GM12891 (cell line): ENCODE measurements at regions not wholly inside any gene's neighbourhood (a gene's known extent, or its start where the extent isn't known, plus 50 kb on each side); places are given as distances from the start of the nearest gene placed in this dataset.

Source experiments
- DNase-seq: peaks from one replicate; pipeline ENCODE4 v3.0.0; 2011; ENCODE audit warnings: low spot score; ENCODE audit not compliant: insufficient read length
- FAIRE-seq: peaks from 2 replicates; lab custom pipeline; 2011; peaks lifted over from hg19 to GRCh38; lab: Jason Lieb, UNC
- PAX5 ChIP-seq: IDR thresholded peaks from 2 replicates; pipeline ENCODE4 v1.6.1; 2011; ENCODE audit warnings: low read length, moderate library complexity, mild to moderate bottlenecking; ENCODE audit not compliant: insufficient read depth, severe bottlenecking
- POLR2A ChIP-seq: IDR thresholded peaks from 2 replicates; pipeline ENCODE4 v1.6.1; 2011; ENCODE audit warnings: low read depth, low read length, control low read depth
- POLR2AphosphoS5 ChIP-seq: IDR thresholded peaks from 2 replicates; pipeline ENCODE4 v1.6.1; 2011; ENCODE audit warnings: low read depth, low read length, control low read depth
- POU2F2 ChIP-seq: IDR thresholded peaks from 2 replicates; pipeline ENCODE4 v1.6.1; 2011; ENCODE audit warnings: low read depth, mild to moderate bottlenecking, control low read depth, low read length, moderate library complexity
- SPI1 ChIP-seq: IDR thresholded peaks from 2 replicates; pipeline ENCODE4 v1.6.1; 2011; ENCODE audit warnings: low read depth, low read length, control low read depth
- TAF1 ChIP-seq: IDR thresholded peaks from 2 replicates; pipeline ENCODE4 v1.6.1; 2011; ENCODE audit warnings: low read depth, low read length, control low read depth

DNA sequence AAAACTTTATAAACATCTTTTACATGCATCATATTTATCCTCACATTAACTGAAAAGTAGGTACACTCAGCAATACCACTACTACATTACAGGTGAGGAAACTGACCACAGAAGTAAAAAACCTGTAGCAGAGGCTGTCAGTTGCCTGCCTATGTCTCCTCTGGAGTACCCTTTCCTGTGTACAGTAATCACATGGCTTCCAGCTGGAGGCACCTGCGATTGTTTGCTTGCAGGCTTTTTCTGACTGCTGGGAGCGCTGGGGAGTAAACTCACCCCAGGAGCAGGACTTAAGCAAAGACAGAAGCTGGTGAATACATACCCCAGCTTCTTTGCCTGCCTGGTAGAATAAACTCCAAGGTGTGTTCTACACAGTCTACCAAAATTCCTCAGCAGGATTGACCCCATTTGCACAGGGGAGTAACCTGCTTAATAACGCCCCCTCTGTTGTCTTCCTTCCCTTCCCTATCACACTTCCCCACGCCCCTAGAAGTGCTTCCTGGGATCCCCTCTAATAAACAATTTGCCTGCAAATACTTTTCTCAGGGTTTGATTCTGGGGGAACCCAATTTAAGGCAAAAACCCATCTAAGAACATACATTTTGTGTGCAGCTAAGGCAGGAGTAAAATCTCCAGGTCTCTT is 138.9 kb downstream of the PTH2R start:
- FAIRE-seq = no peak
- TF ChIP-seq PAX5 = no peak
- TF ChIP-seq TAF1 = no peak
- TF ChIP-seq POU2F2 = no peak
- TF ChIP-seq POLR2AphosphoS5 = no peak
- no peak for TF ChIP-seq SPI1
- TF ChIP-seq POLR2A = no peak
- no peak for DNase-seq

DNA sequence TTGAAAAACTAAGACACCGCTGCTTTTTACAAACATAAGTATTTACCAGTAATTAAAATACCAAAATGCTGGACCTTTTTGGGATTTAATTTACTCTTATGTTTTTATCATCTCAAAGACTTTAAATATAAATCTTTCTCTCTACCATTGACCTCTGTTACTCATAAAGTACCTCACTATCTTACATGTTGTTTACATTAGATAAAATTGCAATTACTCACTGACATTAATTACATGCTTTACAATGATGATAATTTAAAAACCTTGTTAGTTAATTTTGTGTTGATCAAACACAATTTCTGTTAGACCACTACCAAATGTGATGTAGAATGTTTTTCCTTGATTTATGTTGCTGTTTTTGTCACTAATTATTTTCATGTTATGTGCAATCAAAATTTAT is 139.5 kb downstream of the PTH2R start:
- TF ChIP-seq PAX5 (no peak), SPI1 (no peak), POLR2A (no peak), TAF1 (no peak), POU2F2 (no peak), POLR2AphosphoS5 (no peak)
- no peak for DNase-seq
- no peak for FAIRE-seq

DNA sequence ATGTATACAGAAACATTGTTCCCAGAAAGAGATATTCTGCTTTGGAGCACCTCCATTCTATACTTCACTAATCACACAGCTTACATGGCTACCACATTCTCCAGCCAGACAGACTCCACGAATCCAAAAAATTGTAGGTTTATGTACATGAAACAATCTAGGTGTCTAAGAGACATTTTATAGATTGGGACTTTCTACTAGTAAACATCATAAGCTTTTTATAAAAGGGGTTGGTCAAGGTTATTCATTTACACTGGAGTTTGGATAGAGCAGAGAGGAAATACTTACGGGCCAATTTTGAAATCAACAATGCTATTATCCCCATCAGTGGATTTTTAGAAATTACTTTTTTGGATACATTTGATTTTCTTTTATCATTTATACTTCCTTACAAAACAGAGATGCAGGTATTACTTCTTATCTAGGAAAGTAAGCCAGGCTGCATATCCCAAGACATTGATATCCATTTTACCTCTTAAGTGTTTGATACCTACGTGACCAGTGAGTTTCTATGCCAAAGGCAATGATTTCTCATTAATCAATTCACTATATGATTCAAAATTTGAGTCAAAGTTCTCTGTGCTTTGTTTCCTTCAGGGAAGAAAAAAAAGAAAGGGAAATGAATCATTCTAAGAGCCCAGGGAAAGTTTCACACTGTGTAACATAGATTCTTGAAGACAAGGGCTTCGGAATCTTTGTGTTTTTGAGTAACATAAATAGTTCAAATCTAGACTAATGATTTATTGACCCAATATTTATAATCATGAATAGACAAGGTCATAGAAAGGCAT is 140.5 kb downstream of the PTH2R start:
- no peak for TF ChIP-seq POU2F2
- TF ChIP-seq POLR2A = no peak
- no peak for TF ChIP-seq POLR2AphosphoS5
- TF ChIP-seq SPI1 = no peak
- TF ChIP-seq PAX5 = no peak
- TF ChIP-seq TAF1 = no peak
- FAIRE-seq = no peak
- no peak for DNase-seq

GRCh38 chr2:208548700-208549099 is 142.1 kb downstream of the PTH2R start:
- no peak for FAIRE-seq
- TF ChIP-seq POLR2A (no peak), POU2F2 (no peak), SPI1 (no peak), POLR2AphosphoS5 (no peak), PAX5 (no peak), TAF1 (no peak)
- no peak for DNase-seq

GRCh38 chr2:208549546-208550158 is 143.1 kb downstream of the PTH2R start:
- no peak for FAIRE-seq
- TF ChIP-seq POU2F2 = no peak
- DNase-seq = no peak

DNA sequence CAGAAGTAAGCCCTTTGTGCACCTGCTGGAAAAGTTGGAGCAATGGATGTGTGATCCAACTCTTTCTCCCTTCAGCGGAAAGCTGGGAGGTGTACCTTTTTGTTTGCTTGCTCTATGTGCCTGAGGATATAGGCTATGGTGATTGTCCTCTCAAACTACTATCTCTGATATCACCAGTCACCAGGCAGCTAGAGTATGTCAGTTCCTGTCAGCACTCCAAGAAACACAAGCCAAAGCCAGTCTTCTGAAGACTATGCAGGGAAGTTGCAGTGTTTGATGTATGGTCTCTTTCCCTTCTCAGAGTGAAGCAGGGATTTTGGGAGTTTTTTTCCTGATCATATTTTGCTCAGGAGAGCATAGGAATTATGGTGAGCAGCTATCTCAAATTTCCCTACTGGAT is 146.4 kb downstream of the PTH2R start:
- FAIRE-seq = no peak

DNA sequence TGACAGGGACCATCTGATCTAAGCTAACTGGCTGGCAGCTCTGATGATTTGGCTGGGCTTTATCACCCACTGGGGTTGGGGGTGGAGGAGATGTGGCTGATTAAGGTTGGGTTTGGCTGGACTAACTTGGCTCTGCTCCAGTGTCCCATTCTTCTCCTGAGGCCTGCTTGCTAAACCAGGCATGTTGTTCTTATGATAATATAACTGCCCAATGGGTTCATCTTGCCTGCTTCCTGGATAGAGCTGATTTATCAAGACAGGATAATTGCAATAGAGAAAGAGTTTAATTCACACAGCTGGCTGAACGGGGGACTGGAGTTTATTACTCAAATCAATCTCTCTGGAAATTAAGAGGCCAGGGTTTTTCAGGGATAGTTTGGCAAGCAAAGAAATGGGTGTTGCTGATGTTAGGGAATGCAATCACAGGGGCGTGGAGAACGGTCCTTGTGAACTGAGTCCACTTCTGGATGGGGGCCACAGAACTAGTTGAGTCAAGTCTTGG is 150.4 kb downstream of the PTH2R start:
- FAIRE-seq = no peak
- no peak for DNase-seq
- TF ChIP-seq POU2F2 (no peak), PAX5 (no peak), POLR2AphosphoS5 (no peak), SPI1 (no peak), POLR2A (no peak), TAF1 (no peak)

More for the DNA sequence above, 146.4 kb downstream of the PTH2R start:
- DNase-seq = no peak
- TF ChIP-seq TAF1 = no peak
- no peak for TF ChIP-seq SPI1
- TF ChIP-seq POLR2A = no peak
- TF ChIP-seq POU2F2 = no peak
- TF ChIP-seq PAX5 = no peak
- TF ChIP-seq POLR2AphosphoS5 = no peak

DNA sequence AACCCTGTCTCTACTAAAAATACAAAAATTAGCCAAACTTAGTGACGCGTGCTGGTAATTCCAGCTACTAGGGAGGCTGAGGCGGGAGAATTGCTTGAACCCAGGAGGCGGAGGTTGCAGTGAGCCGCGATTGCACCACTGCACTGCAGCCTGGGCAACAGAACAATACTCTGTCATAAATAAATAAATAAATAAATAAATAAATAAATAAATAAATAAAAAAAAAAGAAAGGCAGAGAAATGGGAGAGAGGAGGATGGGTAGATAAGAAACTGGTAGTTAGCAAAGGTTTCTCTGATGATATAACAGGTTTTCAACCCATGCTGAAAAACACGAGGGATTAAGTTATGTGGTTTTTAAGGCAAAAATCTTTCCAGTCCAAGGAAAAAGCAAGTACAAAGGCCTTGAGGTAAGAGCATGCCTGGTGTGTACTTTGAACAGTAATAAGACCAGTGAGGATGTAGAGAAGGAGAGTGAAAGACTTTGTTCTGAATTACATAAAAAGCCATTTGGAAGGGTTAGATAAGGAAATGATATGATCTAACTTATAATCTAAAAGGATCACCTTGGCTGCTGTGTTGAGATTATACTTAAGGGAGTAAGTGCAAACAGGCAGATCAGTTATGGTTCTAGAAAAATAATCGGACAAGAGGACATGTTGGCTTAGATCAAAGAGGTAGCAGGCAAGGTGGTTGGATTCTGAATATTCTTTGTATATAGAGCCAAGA is 159.3 kb downstream of the PTH2R start:
- DNase-seq (no peak), FAIRE-seq (no peak)
- no peak for TF ChIP-seq PAX5
- no peak for TF ChIP-seq POLR2A
- TF ChIP-seq POLR2AphosphoS5 = no peak
- no peak for TF ChIP-seq TAF1
- no peak for TF ChIP-seq POU2F2
- no peak for TF ChIP-seq SPI1

GRCh38 chr2:208568203-208568602 is 161.6 kb downstream of the PTH2R start:
- DNase-seq (no peak), FAIRE-seq (no peak)
- TF ChIP-seq POLR2A (no peak), SPI1 (no peak), TAF1 (no peak)

- DNase-seq (no peak), FAIRE-seq (no peak)
- TF ChIP-seq POLR2AphosphoS5 (no peak), SPI1 (no peak), PAX5 (no peak), POU2F2 (no peak)
Measured at GRCh38 chr2:208570066-208570465, 163.5 kb downstream of the PTH2R start.
